ENCODE measurements at regions not wholly inside any gene's neighbourhood (a gene's known extent, or its start where the extent isn't known, plus 50 kb on each side); places are given as distances from the start of the nearest gene placed in this dataset.
"Not testable (repeated sequence)": the region's sequence is repeated elsewhere in the genome, so short reads cannot be mapped to it uniquely, and the experiment has no call there.

DNA sequence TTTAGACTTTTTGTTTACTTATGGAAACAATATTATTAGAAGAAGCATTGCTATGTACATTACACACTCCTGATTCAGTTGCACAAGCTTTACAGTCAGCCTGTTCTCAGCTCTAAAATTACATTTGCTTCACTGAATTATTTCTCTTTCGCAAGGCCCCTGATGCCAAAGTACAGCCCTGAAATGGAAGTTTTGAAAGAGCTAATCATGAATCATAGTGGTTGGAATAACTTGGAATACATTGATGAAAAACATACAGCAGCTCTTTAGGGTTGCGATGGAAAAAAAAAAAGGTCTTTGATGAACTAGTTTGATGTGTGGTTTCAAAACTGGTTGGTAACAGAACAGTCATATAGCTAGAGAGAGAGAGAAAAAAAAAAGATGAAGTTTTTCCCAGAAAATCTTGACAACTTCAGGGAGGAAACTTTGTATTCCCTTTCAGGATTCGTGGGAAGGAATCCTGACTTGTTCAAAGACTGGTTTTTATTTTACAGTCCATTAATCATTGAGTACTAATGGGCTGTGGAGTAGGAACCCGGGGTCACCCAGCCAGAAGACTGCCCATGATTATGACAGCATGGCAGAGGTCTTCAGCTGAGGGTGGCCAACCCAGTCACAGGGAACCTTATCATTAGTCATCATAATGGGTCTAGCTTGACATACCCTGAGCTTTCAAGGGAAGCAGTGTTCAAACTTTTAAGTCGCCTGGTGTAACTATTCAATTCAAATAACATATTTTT, 460.1 kb downstream of the NAV3 start:
- ChIA-PET POLR2A (no interaction called here), CTCF (no interaction called here)
- Histone ChIP-seq H3K27me3 (ENCODE audit: control insufficient read depth in 1 of 2, insufficient read depth in 2 of 2, low read length in 2 of 2) (no peaks in the 10 kb centered on the region), H3K9me3 (ENCODE audit: control insufficient read depth in 1 of 2, insufficient read depth in 1 of 2, low read length in 2 of 2) (peaks cover 0 to 4% of the 10 kb centered on the region in 2 experiments), H3K36me3 (ENCODE audit: insufficient read depth, low read length) (no peaks in the 10 kb centered on the region), H3K27ac (ENCODE audit: low read depth in 1 of 2, low read length in 2 of 2) (no peak overlapping the region), H3K4me3 (ENCODE audit: low read length) (no peak overlapping the region), H3K4me1 (ENCODE audit: insufficient read depth, low read length) (no peaks in the 10 kb centered on the region)
- intact Hi-C loops (cut with DNase I, micrococcal nuclease) = no loop called here
- no peaks in the 10 kb centered on the region for H3K27me3 Mint-ChIP-seq
- peaks cover 6% of the 10 kb centered on the region for H3K9me3 Mint-ChIP-seq
- no peak overlapping the region for H3K4me3 Mint-ChIP-seq
- DNase-seq = no peak
- H3K27ac Mint-ChIP-seq = no peak overlapping the region
- TF ChIP-seq, protein P1, sequence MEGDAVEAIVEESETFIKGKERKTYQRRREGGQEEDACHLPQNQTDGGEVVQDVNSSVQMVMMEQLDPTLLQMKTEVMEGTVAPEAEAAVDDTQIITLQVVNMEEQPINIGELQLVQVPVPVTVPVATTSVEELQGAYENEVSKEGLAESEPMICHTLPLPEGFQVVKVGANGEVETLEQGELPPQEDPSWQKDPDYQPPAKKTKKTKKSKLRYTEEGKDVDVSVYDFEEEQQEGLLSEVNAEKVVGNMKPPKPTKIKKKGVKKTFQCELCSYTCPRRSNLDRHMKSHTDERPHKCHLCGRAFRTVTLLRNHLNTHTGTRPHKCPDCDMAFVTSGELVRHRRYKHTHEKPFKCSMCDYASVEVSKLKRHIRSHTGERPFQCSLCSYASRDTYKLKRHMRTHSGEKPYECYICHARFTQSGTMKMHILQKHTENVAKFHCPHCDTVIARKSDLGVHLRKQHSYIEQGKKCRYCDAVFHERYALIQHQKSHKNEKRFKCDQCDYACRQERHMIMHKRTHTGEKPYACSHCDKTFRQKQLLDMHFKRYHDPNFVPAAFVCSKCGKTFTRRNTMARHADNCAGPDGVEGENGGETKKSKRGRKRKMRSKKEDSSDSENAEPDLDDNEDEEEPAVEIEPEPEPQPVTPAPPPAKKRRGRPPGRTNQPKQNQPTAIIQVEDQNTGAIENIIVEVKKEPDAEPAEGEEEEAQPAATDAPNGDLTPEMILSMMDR (IDR thresholded peaks at IDR 0.05) = no peak
- no peak for ATAC-seq (ENCODE audit: poor library complexity)
- H3K4me1 Mint-ChIP-seq (ENCODE audit: low read depth) = no peaks in the 10 kb centered on the region
- no peaks in the 10 kb centered on the region for H3K36me3 Mint-ChIP-seq (ENCODE audit: low read depth)

DNA sequence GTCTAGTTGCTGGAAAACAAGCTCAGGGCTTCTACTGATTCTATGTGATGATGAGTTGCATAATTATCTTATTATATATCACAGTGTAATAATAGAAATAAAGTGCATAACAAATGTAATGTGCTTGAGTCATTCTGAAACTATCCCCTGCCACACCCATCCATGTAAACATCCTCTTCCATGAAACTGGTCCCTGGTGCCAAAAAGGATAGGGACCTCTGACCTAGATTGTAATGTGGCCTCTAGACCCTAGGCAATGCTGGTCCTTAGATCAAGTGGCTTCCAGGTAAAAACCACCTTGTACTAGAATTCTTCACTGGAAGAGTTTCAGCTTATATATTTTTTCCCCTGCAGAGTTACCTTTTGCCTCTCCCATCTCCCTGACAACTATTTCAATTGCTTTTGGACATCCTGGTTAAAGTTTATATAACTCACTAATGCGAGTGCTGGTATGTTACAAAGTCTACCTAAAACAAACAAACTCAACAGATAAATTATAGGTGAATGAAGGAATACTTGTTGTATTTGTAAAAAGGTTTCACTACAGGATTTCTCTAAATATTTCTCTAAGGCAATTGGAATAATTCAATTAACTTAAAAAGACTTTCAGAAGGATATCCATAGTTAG, 462.5 kb downstream of the NAV3 start:
- no peaks in the 10 kb centered on the region for H3K4me1 ChIP-seq (ENCODE audit: insufficient read depth, low read length)
- no peak overlapping the region for H3K4me3 ChIP-seq (ENCODE audit: low read length)
- intact Hi-C loops (cut with DNase I, micrococcal nuclease) = no loop called here
- ChIA-PET CTCF (no interaction called here), POLR2A (no interaction called here)
- DNase-seq (no peak), ATAC-seq (ENCODE audit: poor library complexity) (no peak)
- no peak overlapping the region for H3K27ac Mint-ChIP-seq
- H3K4me1 Mint-ChIP-seq (ENCODE audit: low read depth) = no peaks in the 10 kb centered on the region
- peaks cover 0 to 9% of the 10 kb centered on the region in 2 experiments for H3K9me3 ChIP-seq (ENCODE audit: control insufficient read depth in 1 of 2, insufficient read depth in 1 of 2, low read length in 2 of 2)
- H3K9me3 Mint-ChIP-seq = peaks cover 6% of the 10 kb centered on the region
- no peaks in the 10 kb centered on the region for H3K27me3 Mint-ChIP-seq
- H3K27ac ChIP-seq (ENCODE audit: low read depth in 1 of 2, low read length in 2 of 2) = no peak overlapping the region
- no peaks in the 10 kb centered on the region for H3K27me3 ChIP-seq (ENCODE audit: control insufficient read depth in 1 of 2, insufficient read depth in 2 of 2, low read length in 2 of 2)
- H3K36me3 ChIP-seq (ENCODE audit: insufficient read depth, low read length) = no peaks in the 10 kb centered on the region
- TF ChIP-seq, protein P1 (IDR thresholded peaks at IDR 0.05) = no peak
- H3K4me3 Mint-ChIP-seq = no peak overlapping the region
- H3K36me3 Mint-ChIP-seq (ENCODE audit: low read depth) = no peaks in the 10 kb centered on the region

DNA sequence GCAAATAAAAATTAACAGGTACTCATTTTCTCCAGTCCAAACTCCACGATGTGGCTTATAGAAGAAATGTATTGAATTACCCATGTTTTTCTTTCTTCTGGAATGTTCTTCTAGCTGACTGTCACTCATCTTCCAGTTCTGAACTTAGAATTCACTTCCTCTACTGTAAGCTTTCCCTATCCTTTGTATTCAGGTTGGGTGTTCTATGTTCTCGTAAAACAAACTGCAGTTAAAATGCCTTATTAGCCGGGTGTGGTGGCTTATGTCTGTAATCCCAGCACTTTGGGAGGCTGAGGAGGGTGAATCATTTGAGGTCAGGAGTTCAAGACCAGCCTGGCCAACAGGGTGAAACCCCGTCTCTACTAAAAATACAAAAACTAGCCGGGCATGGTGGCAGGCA, 470.6 kb downstream of the NAV3 start:
- ATAC-seq (ENCODE audit: poor library complexity); DNase-seq; CTCF ChIA-PET; H3K36me3 ChIP-seq (ENCODE audit: insufficient read depth, low read length); H3K4me3 ChIP-seq (ENCODE audit: low read length); H3K27me3 Mint-ChIP-seq; POLR2A ChIA-PET; H3K4me1 Mint-ChIP-seq (ENCODE audit: low read depth); H3K27ac Mint-ChIP-seq; H3K9me3 Mint-ChIP-seq; H3K4me3 Mint-ChIP-seq; H3K9me3 ChIP-seq (ENCODE audit: control insufficient read depth in 1 of 2, insufficient read depth in 1 of 2, low read length in 2 of 2); H3K4me1 ChIP-seq (ENCODE audit: insufficient read depth, low read length); H3K36me3 Mint-ChIP-seq (ENCODE audit: low read depth); H3K27ac ChIP-seq (ENCODE audit: low read depth in 1 of 2, low read length in 2 of 2); H3K27me3 ChIP-seq (ENCODE audit: control insufficient read depth in 1 of 2, insufficient read depth in 2 of 2, low read length in 2 of 2); intact Hi-C loops (cut with DNase I, micrococcal nuclease): not testable (repeated sequence)

DNA sequence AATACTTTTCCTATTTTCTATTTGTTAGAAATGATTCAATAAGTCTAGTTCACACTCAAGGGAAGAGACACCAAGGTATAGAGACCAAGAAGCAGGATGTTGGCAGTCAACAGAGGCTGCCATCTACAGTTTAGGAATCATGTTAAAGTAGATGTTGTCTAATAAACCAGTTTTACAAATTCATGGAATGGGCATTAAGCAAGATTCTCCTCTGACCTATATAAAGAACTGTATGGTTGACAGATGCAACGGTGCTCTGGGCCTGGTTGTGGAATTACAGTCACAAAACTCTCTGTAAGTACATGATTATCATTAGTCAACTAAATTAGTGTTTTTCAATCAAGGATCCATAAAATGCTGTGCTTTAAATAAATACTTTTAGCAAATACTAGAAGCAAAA, 475.1 kb downstream of the NAV3 start:
- Mint-ChIP-seq H3K27ac (no peak overlapping the region), H3K27me3 (no peaks in the 10 kb centered on the region), H3K36me3 (ENCODE audit: low read depth) (no peaks in the 10 kb centered on the region), H3K4me1 (ENCODE audit: low read depth) (no peaks in the 10 kb centered on the region), H3K4me3 (no peak overlapping the region), H3K9me3 (peaks cover 3% of the 10 kb centered on the region)
- TF ChIP-seq, protein P1 (IDR thresholded peaks at IDR 0.05) = no peak
- ChIA-PET CTCF (no interaction called here), POLR2A (no interaction called here)
- H3K27me3 ChIP-seq (ENCODE audit: control insufficient read depth in 1 of 2, insufficient read depth in 2 of 2, low read length in 2 of 2) = no peaks in the 10 kb centered on the region
- no peak for DNase-seq
- intact Hi-C loops (cut with DNase I, micrococcal nuclease) = no loop called here
- H3K36me3 ChIP-seq (ENCODE audit: insufficient read depth, low read length) = no peaks in the 10 kb centered on the region
- H3K27ac ChIP-seq (ENCODE audit: low read depth in 1 of 2, low read length in 2 of 2) = no peak overlapping the region
- no peak overlapping the region for H3K4me3 ChIP-seq (ENCODE audit: low read length)
- H3K4me1 ChIP-seq (ENCODE audit: insufficient read depth, low read length) = no peaks in the 10 kb centered on the region
- no peak for ATAC-seq (ENCODE audit: poor library complexity)
- H3K9me3 ChIP-seq (ENCODE audit: control insufficient read depth in 1 of 2, insufficient read depth in 1 of 2, low read length in 2 of 2) = no peaks in the 10 kb centered on the region
